Astrocyte (in vitro differentiated cells and primary cell): ENCODE measurements at regions not wholly inside any gene's neighbourhood (a gene's known extent, or its start where the extent isn't known, plus 50 kb on each side); places are given as distances from the start of the nearest gene placed in this dataset.

Experiments
- EZH2 ChIP-seq: IDR thresholded peaks from 2 replicates; pipeline ENCODE4 v1.6.1; 2012; ENCODE audit warnings: mild to moderate bottlenecking, low read length, inconsistent platforms; ENCODE audit not compliant: insufficient read depth
- TF ChIP-seq, protein P1 (sequence below): IDR thresholded peaks from 2 replicates; pipeline ENCODE4 v1.5.1; 2011; ENCODE audit warnings: low read depth, mild to moderate bottlenecking, inconsistent platforms, low read length, moderate library complexity; ENCODE audit not compliant: insufficient read depth

GRCh38 chr10:118462401-118462800 is 120.3 kb upstream of the FAM204A start:
- TF ChIP-seq, protein P1, sequence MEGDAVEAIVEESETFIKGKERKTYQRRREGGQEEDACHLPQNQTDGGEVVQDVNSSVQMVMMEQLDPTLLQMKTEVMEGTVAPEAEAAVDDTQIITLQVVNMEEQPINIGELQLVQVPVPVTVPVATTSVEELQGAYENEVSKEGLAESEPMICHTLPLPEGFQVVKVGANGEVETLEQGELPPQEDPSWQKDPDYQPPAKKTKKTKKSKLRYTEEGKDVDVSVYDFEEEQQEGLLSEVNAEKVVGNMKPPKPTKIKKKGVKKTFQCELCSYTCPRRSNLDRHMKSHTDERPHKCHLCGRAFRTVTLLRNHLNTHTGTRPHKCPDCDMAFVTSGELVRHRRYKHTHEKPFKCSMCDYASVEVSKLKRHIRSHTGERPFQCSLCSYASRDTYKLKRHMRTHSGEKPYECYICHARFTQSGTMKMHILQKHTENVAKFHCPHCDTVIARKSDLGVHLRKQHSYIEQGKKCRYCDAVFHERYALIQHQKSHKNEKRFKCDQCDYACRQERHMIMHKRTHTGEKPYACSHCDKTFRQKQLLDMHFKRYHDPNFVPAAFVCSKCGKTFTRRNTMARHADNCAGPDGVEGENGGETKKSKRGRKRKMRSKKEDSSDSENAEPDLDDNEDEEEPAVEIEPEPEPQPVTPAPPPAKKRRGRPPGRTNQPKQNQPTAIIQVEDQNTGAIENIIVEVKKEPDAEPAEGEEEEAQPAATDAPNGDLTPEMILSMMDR, result no peak
- no peak for TF ChIP-seq EZH2
